GM12891 (cell line): ENCODE measurements at regions not wholly inside any gene's neighbourhood (a gene's known extent, or its start where the extent isn't known, plus 50 kb on each side); places are given as distances from the start of the nearest gene placed in this dataset.

ENCODE experiments used
- PAX5 ChIP-seq: IDR thresholded peaks from 2 replicates; pipeline ENCODE4 v1.6.1; 2011; ENCODE audit warnings: low read length, moderate library complexity, mild to moderate bottlenecking; ENCODE audit not compliant: insufficient read depth, severe bottlenecking
- POLR2A ChIP-seq: IDR thresholded peaks from 2 replicates; pipeline ENCODE4 v1.6.1; 2011; ENCODE audit warnings: low read depth, low read length, control low read depth
- POLR2AphosphoS5 ChIP-seq: IDR thresholded peaks from 2 replicates; pipeline ENCODE4 v1.6.1; 2011; ENCODE audit warnings: low read depth, low read length, control low read depth
- SPI1 ChIP-seq: IDR thresholded peaks from 2 replicates; pipeline ENCODE4 v1.6.1; 2011; ENCODE audit warnings: low read depth, low read length, control low read depth
- TAF1 ChIP-seq: IDR thresholded peaks from 2 replicates; pipeline ENCODE4 v1.6.1; 2011; ENCODE audit warnings: low read depth, low read length, control low read depth

DNA sequence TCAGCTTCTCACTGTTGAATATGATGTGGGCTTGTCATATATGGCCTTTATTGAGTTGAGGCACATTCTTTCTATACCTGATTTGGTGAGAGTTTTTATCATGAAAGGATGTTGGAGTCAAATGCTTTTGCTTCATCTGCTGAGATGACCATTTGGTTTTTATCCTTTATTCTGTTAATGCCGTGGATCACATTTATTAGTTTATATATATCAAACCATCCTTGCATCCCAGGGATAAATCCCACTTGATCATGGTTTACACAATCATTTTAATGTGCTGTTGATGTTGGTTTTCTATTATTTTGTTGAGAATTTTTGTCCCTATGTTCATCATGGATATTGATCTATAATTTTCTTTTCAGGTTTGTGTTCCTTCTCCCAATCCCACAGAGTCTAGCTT, 67.0 kb downstream of the EBLN1 start:
- TF ChIP-seq SPI1, result no peak
- TF ChIP-seq POLR2A, result no peak
- TF ChIP-seq POLR2AphosphoS5, result no peak
- TF ChIP-seq TAF1, result no peak
- no peak for TF ChIP-seq PAX5
